Endothelial cell of umbilical vein (primary cell): ENCODE measurements at regions not wholly inside any gene's neighbourhood (a gene's known extent, or its start where the extent isn't known, plus 50 kb on each side); places are given as distances from the start of the nearest gene placed in this dataset.

Experiments
- BruUV-seq: library from RNA; stranded (reverse); fragments of 400-500 nt; replicated peaks from 2 replicates; lab custom pipeline; 2021; lab: Mats Ljungman, UMichigan
- CTCF ChIA-PET: fragments of 300-600, 350-600 bp; sonication (Branson Sonifier 250); formaldehyde crosslinking; loops from one replicate; lab custom pipeline; 2021; ENCODE audit warnings: antibody characterized with exemption, inconsistent platforms; lab: Charles Lee
- POLR2A ChIA-PET: fragments of 300-600, 350-600 bp; sonication (Branson Sonifier 250); formaldehyde crosslinking; loops from one replicate; lab custom pipeline; 2021; ENCODE audit warnings: antibody characterized with exemption, inconsistent platforms; lab: Charles Lee
- DNase-seq: peaks from one replicate; pipeline ENCODE4 v3.0.0-alpha.2; 2011; ENCODE audit warnings: low read depth, low spot score
- FAIRE-seq: peaks from 2 replicates; lab custom pipeline; 2011; peaks lifted over from hg19 to GRCh38; lab: Jason Lieb, UNC
- H2AFZ ChIP-seq: 2 replicates; pipeline ENCODE4 v1.6.0; 2012; ENCODE audit warnings: low read depth, low read length, control low read depth, inconsistent platforms
- H3K27ac ChIP-seq: 2 replicates; pipeline ENCODE4 v1.5.1; 2011; ENCODE audit warnings: low read depth, mild to moderate bottlenecking, control low read depth, low read length, moderate library complexity; ENCODE audit not compliant: insufficient read depth
- H3K27me3 ChIP-seq, 2 experiments: 2 replicates each; pipeline versions ENCODE4 v1.6.0 to v1.6.1; 2011; ENCODE audit warnings: low read length in 2 of 2, mixed read lengths in 1 of 2; ENCODE audit not compliant: control insufficient read depth in 2 of 2, insufficient read depth in 2 of 2
- H3K36me3 ChIP-seq, 2 experiments: 2 replicates in 1 of 2; 3 replicates in 1 of 2; pipeline ENCODE4 v1.5.1; 2011; ENCODE audit warnings: low read length in 2 of 2, mild to moderate bottlenecking in 1 of 2, moderate library complexity in 1 of 2; ENCODE audit not compliant: control insufficient read depth in 2 of 2, insufficient read depth in 2 of 2; ENCODE audit errors: extremely low read depth in 1 of 2
- H3K4me1 ChIP-seq: 3 replicates; pipeline ENCODE4 v1.5.1; 2011; ENCODE audit warnings: mild to moderate bottlenecking, low read length; ENCODE audit not compliant: control insufficient read depth, insufficient read depth; ENCODE audit errors: extremely low read depth
- H3K4me2 ChIP-seq: 2 replicates; pipeline ENCODE4 v1.6.1; 2011; ENCODE audit warnings: low read length, control low read depth, mixed read lengths; ENCODE audit not compliant: insufficient read depth
- H3K4me3 ChIP-seq, 3 experiments: fragments of 200-600 bp in 1 of 3; sonication (generic), shearing (Covaris generic) in 1 of 3; replicated peaks in 1 of 3; 2 replicates each; pipeline ENCODE4 v1.5.1; 2011 to 2016; ENCODE audit warnings: control low read depth in 3 of 3, low read length in 3 of 3, mild to moderate bottlenecking in 2 of 3, inconsistent platforms in 1 of 3, low read depth in 1 of 3, moderate library complexity in 1 of 3; ENCODE audit not compliant: insufficient read depth in 1 of 3
- H3K79me2 ChIP-seq: 2 replicates; pipeline ENCODE4 v1.6.0; 2012; ENCODE audit warnings: low read length, inconsistent platforms; ENCODE audit not compliant: control insufficient read depth, insufficient read depth
- H3K9ac ChIP-seq: replicated peaks from 2 replicates; pipeline ENCODE3; 2011; ENCODE audit warnings: low read length, control low read depth; ENCODE audit not compliant: insufficient read depth; ENCODE audit errors: extremely low read depth
- H3K9me1 ChIP-seq: replicated peaks from 3 replicates; pipeline ENCODE4 v1.6.0; 2011; ENCODE audit warnings: mild to moderate bottlenecking, low read length; ENCODE audit not compliant: control insufficient read depth, insufficient read depth; ENCODE audit errors: extremely low read depth
- H3K9me3 ChIP-seq: replicated peaks from 2 replicates; pipeline ENCODE4 v1.5.1; 2012; ENCODE audit warnings: low read length, inconsistent platforms; ENCODE audit not compliant: control insufficient read depth, insufficient read depth
- H4K20me1 ChIP-seq: replicated peaks from 2 replicates; pipeline ENCODE3; 2011; ENCODE audit warnings: mild to moderate bottlenecking, low read length; ENCODE audit not compliant: control insufficient read depth, insufficient read depth; ENCODE audit errors: extremely low read depth
- EZH2 ChIP-seq: IDR thresholded peaks from 2 replicates; pipeline ENCODE4 v1.6.1; 2012; ENCODE audit warnings: borderline replicate concordance, low read depth, mild to moderate bottlenecking, moderate library complexity, low read length, inconsistent platforms; ENCODE audit not compliant: severe bottlenecking
- FOS ChIP-seq: IDR thresholded peaks from 2 replicates; pipeline ENCODE4 v1.6.1; 2011; ENCODE audit warnings: mild to moderate bottlenecking, low read length, moderate library complexity, borderline replicate concordance; ENCODE audit not compliant: insufficient read depth
- GATA2 ChIP-seq: IDR thresholded peaks from 2 replicates; pipeline ENCODE4 v1.7.0; 2011; ENCODE audit warnings: low read depth, mild to moderate bottlenecking, moderate library complexity, mixed read lengths, low read length; ENCODE audit not compliant: insufficient read length, insufficient read depth
- JUN ChIP-seq: IDR thresholded peaks from 2 replicates; pipeline ENCODE4 v1.6.1; 2011; ENCODE audit warnings: borderline replicate concordance, low read depth; ENCODE audit not compliant: insufficient read length, insufficient read depth
- MAX ChIP-seq: IDR thresholded peaks from 2 replicates; pipeline ENCODE4 v1.6.1; 2011; ENCODE audit not compliant: insufficient read depth, insufficient read length
- MYC ChIP-seq: IDR thresholded peaks from one replicate; pipeline ENCODE4 v1.6.1; 2011; ENCODE audit warnings: mild to moderate bottlenecking, low read depth, low read length
- dilution Hi-C: fragments of 300-500 bp; cut with MboI; formaldehyde crosslinking; loops from one replicate; pipeline ENCODE4 v1.15.0; 2019; ENCODE audit warnings: low sequenced_read_pairs; ENCODE audit not compliant: extremely low pct_ligation_motif_present
- intact Hi-C: fragments of 100-400 bp; cut with micrococcal nuclease; formaldehyde crosslinking; loops from one replicate; pipeline ENCODE4 v1.10.0; 2022

GRCh38 chr1:114218361-114219171, 64.9 kb upstream of the SYT6 start:
- FAIRE-seq (no peak), DNase-seq (no peak)
- H2AFZ ChIP-seq = no peak overlapping the region
- H3K9ac ChIP-seq = no peak overlapping the region
- H3K36me3 ChIP-seq = no peaks in the 10 kb centered on the region
- no peaks in the 10 kb centered on the region for H3K9me1 ChIP-seq
- no peaks in the 10 kb centered on the region for H3K27me3 ChIP-seq
- no peak overlapping the region for H3K4me3 ChIP-seq
- intact Hi-C loops = loop anchor here (5.0 kb wide), 1 partner anchor 241 kb away; the partner anchor contains the start of gene OLFML3
- no peaks in the 10 kb centered on the region for H3K79me2 ChIP-seq
- ChIA-PET POLR2A (no interaction called here), CTCF (interaction anchor here (0.9 kb wide), 1 partner anchor 241 kb away, joined by 3 read pairs; no protein-coding TSS in a partner anchor)
- no peak overlapping the region for H3K27ac ChIP-seq
- H4K20me1 ChIP-seq = no peaks in the 10 kb centered on the region
- TF ChIP-seq JUN (no peak), EZH2 (no peak), FOS (no peak), GATA2 (no peak), MAX (no peak), MYC (no peak)
- H3K9me3 ChIP-seq = no peaks in the 10 kb centered on the region
- no peak overlapping the region for H3K4me2 ChIP-seq
- no peaks in the 10 kb centered on the region for H3K4me1 ChIP-seq
- no TSS peak for BruUV-seq
- dilution Hi-C loops = no loop called here
